Tibial nerve (tissue), 4 donors: ENCODE measurements at regions not wholly inside any gene's neighbourhood (a gene's known extent, or its start where the extent isn't known, plus 50 kb on each side); places are given as distances from the start of the nearest gene placed in this dataset.

ENCODE experiments used
- EP300 ChIP-seq, 2 donors: sonication (generic); formaldehyde crosslinking; IDR thresholded peaks; one replicate each; pipeline ENCODE4 v1.6.1; 2017; ENCODE audit warnings: antibody characterized with exemption in 2 of 2, mild to moderate bottlenecking in 1 of 2
- POLR2A ChIP-seq, 2 donors: fragments of 450-650 bp; IDR thresholded peaks; one replicate each; pipeline ENCODE4 v1.6.1; 2017; ENCODE audit warnings: antibody characterized with exemption in 2 of 2, mild to moderate bottlenecking in 2 of 2, moderate library complexity in 2 of 2
- TF ChIP-seq, protein P1 (sequence below), 5 experiments: fragments of 200-600 bp in 3 of 5; fragments of 450-650 bp in 2 of 5; sonication (generic) in 3 of 5; IDR thresholded peaks; one replicate each; pipeline ENCODE4 v1.5.1; 2016 to 2019; ENCODE audit warnings: antibody characterized with exemption in 5 of 5, mild to moderate bottlenecking in 3 of 5, moderate library complexity in 2 of 5

DNA sequence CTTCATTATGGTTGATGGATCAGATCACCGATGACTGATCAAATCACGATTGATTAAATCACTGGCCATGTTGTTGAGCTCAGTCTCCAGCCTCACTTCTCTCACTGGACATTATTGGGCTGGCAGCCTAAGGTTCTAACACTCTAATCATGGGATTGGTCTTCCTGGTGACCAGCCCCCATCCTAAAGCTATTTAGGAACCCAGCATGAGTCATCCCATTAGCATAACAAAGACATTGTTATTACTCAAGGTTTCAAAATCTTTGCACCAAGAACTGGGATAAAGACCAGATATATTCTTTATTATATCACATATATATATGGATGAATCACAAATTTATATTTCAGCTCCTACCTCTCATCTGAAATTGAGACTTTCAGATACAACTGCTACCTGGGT, 272.1 kb upstream of the IL12B start:
- TF ChIP-seq, protein P1, sequence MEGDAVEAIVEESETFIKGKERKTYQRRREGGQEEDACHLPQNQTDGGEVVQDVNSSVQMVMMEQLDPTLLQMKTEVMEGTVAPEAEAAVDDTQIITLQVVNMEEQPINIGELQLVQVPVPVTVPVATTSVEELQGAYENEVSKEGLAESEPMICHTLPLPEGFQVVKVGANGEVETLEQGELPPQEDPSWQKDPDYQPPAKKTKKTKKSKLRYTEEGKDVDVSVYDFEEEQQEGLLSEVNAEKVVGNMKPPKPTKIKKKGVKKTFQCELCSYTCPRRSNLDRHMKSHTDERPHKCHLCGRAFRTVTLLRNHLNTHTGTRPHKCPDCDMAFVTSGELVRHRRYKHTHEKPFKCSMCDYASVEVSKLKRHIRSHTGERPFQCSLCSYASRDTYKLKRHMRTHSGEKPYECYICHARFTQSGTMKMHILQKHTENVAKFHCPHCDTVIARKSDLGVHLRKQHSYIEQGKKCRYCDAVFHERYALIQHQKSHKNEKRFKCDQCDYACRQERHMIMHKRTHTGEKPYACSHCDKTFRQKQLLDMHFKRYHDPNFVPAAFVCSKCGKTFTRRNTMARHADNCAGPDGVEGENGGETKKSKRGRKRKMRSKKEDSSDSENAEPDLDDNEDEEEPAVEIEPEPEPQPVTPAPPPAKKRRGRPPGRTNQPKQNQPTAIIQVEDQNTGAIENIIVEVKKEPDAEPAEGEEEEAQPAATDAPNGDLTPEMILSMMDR (IDR thresholded peaks at IDR 0.05): no peak
- no peak for TF ChIP-seq POLR2A (IDR thresholded peaks at IDR 0.05)
- TF ChIP-seq EP300 (IDR thresholded peaks at IDR 0.05): no peak
